HCT116 (cell line): ENCODE measurements at regions not wholly inside any gene's neighbourhood (a gene's known extent, or its start where the extent isn't known, plus 50 kb on each side); places are given as distances from the start of the nearest gene placed in this dataset.

ENCODE experiments used
- ATF3 ChIP-seq: IDR thresholded peaks from 2 replicates; pipeline ENCODE4 v1.6.1; 2012
- CTCF ChIP-seq, 3 experiments: fragments of 200-600 bp in 1 of 3; sonication (generic) in 1 of 3; IDR thresholded peaks in 2 of 3; conservative IDR thresholded peaks in 1 of 3; 2 replicates each; pipeline ENCODE4 v1.5.1; 2012 to 2017; ENCODE audit warnings: low read depth in 2 of 3, low read length in 2 of 3, antibody characterized with exemption in 1 of 3, borderline replicate concordance in 1 of 3, control low read depth in 1 of 3, mild to moderate bottlenecking in 1 of 3, mixed read lengths in 1 of 3, mixed run types in 1 of 3, moderate library complexity in 1 of 3; ENCODE audit not compliant: insufficient read depth in 1 of 3
- EGR1 ChIP-seq: IDR thresholded peaks from 2 replicates; pipeline ENCODE4 v1.6.1; 2012; ENCODE audit warnings: low read depth
- EZH2 ChIP-seq: fragments of 200-600 bp; sonication (generic); IDR thresholded peaks from 2 replicates; pipeline ENCODE4 v1.6.1; 2017; ENCODE audit warnings: antibody characterized with exemption, mixed run types
- JUND ChIP-seq: IDR thresholded peaks from 2 replicates; pipeline ENCODE4 v1.6.1; 2012
- ZFX ChIP-seq: fragments of 450-650 bp; IDR thresholded peaks from 2 replicates; pipeline ENCODE4 v1.6.1; 2017

- TF ChIP-seq ATF3: no peak
- TF ChIP-seq CTCF (IDR thresholded peaks at IDR 0.05 in 2 of 3, conservative IDR thresholded peaks at IDR 0.05 in 1 of 3; ENCODE audit: borderline replicate concordance in 1 of 3, insufficient read depth in 1 of 3, low read depth in 2 of 3, low read length in 2 of 3): no peak
- TF ChIP-seq JUND: no peak
- no peak for TF ChIP-seq EZH2
- no peak for TF ChIP-seq ZFX
- no peak for TF ChIP-seq EGR1
Measured at GRCh38 chr3:170690661-170690981, 104.7 kb upstream of the SLC7A14 start.
